ENCODE measurements at regions not wholly inside any gene's neighbourhood (a gene's known extent, or its start where the extent isn't known, plus 50 kb on each side); places are given as distances from the start of the nearest gene placed in this dataset.

GRCh38 chr6:102127253-102127652 is 733.7 kb downstream of the GRIK2 start:
- H3K27me3 Mint-ChIP-seq (ENCODE audit: low read depth): no peaks in the 10 kb centered on the region

More at GRCh38 chr6:102127253-102127652, 733.7 kb downstream of the GRIK2 start:
- Histone ChIP-seq H2BK5ac (ENCODE audit: insufficient read length, low read length) (no peak overlapping the region), H3T11ph (ENCODE audit: low read length) (no peak overlapping the region), H3K79me2 (ENCODE audit: insufficient read depth, low read length) (no peaks in the 10 kb centered on the region), H4K91ac (ENCODE audit: insufficient read length, low read depth, low read length) (no peak overlapping the region), H3K23ac (ENCODE audit: insufficient read length, low read depth, low read length) (no peak overlapping the region), H3K23me2 (ENCODE audit: insufficient read length, low read depth, low read length, poor library complexity, severe bottlenecking) (no peaks in the 10 kb centered on the region), H3K9me3 (ENCODE audit: control insufficient read depth, low read depth, low read length) (no peaks in the 10 kb centered on the region), H2BK12ac (ENCODE audit: insufficient read length, low read depth, low read length) (no peak overlapping the region), H2BK20ac (ENCODE audit: low read depth, low read length, poor library complexity, severe bottlenecking) (no peak overlapping the region), H3K14ac (ENCODE audit: insufficient read depth, low read length) (no peak overlapping the region), H3K4me2 (ENCODE audit: insufficient read depth, insufficient read length, low read length) (no peak overlapping the region), H3K27ac (ENCODE audit: insufficient read length, low read depth, low read length) (no peak overlapping the region), H3K79me1 (ENCODE audit: insufficient read depth, low read depth, low read length, poor library complexity, severe bottlenecking) (no peaks in the 10 kb centered on the region), H4K20me1 (ENCODE audit: control insufficient read depth, insufficient read depth, insufficient read length) (no peaks in the 10 kb centered on the region), H3K9ac (ENCODE audit: extremely low read depth, insufficient read length, low read length) (no peak overlapping the region), H2BK120ac (ENCODE audit: low read depth, low read length, poor library complexity, severe bottlenecking) (no peak overlapping the region), H2AFZ (ENCODE audit: low read length) (no peak overlapping the region), H3K18ac (ENCODE audit: insufficient read length, low read depth, low read length) (no peak overlapping the region), H4K5ac (ENCODE audit: insufficient read length, low read depth, low read length) (no peak overlapping the region), H3K4me1 (ENCODE audit: insufficient read depth, low read length) (no peaks in the 10 kb centered on the region), H3K4ac (ENCODE audit: low read depth, low read length) (no peak overlapping the region), H3K27me3 (ENCODE audit: insufficient read depth, low read length) (no peaks in the 10 kb centered on the region), H2AK5ac (ENCODE audit: insufficient read length, low read length) (no peak overlapping the region), H3K56ac (ENCODE audit: insufficient read length, low read depth, low read length) (no peak overlapping the region), H2BK15ac (ENCODE audit: low read depth, low read length) (no peak overlapping the region), H4K8ac (replicated peaks; ENCODE audit: insufficient read length, low read depth, low read length) (no peak overlapping the region)
- WGBS (ENCODE audit: extremely low coverage, insufficient read length, low lambda C conversion rate): no CpG with 5 or more reads among the region's 9 CpGs
- TF ChIP-seq, protein P1, sequence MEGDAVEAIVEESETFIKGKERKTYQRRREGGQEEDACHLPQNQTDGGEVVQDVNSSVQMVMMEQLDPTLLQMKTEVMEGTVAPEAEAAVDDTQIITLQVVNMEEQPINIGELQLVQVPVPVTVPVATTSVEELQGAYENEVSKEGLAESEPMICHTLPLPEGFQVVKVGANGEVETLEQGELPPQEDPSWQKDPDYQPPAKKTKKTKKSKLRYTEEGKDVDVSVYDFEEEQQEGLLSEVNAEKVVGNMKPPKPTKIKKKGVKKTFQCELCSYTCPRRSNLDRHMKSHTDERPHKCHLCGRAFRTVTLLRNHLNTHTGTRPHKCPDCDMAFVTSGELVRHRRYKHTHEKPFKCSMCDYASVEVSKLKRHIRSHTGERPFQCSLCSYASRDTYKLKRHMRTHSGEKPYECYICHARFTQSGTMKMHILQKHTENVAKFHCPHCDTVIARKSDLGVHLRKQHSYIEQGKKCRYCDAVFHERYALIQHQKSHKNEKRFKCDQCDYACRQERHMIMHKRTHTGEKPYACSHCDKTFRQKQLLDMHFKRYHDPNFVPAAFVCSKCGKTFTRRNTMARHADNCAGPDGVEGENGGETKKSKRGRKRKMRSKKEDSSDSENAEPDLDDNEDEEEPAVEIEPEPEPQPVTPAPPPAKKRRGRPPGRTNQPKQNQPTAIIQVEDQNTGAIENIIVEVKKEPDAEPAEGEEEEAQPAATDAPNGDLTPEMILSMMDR (conservative IDR thresholded peaks at IDR 0.05): no peak
- H3K27ac Mint-ChIP-seq: no peak overlapping the region
- H3K4me3 Mint-ChIP-seq: no peak overlapping the region
- H3K4me1 Mint-ChIP-seq: peaks cover 11 to 13% of the 10 kb centered on the region in 2 experiments
- no peaks in the 10 kb centered on the region for H3K9me3 Mint-ChIP-seq
- no peaks in the 10 kb centered on the region for H3K36me3 Mint-ChIP-seq (ENCODE audit: insufficient read depth in 1 of 3, low read depth in 3 of 3)
- DNase-seq: no peak
